Liver (tissue), 3 donors: ENCODE measurements at regions not wholly inside any gene's neighbourhood (a gene's known extent, or its start where the extent isn't known, plus 50 kb on each side); places are given as distances from the start of the nearest gene placed in this dataset.

Experiments used
- EGR1 ChIP-seq, 2 donors: IDR thresholded peaks; 2 replicates each; pipeline ENCODE4 v1.6.1; 2016 to 2018; ENCODE audit warnings: antibody characterized with exemption in 2 of 2, low read depth in 2 of 2
- JUND ChIP-seq, 2 donors: IDR thresholded peaks; 2 replicates each; pipeline ENCODE4 v1.6.1; 2016; ENCODE audit warnings: antibody characterized with exemption in 2 of 2
- RXRA ChIP-seq, 2 donors: IDR thresholded peaks; 2 replicates each; pipeline ENCODE4 v1.6.1; 2017 to 2018; ENCODE audit warnings: antibody characterized with exemption in 2 of 2, mild to moderate bottlenecking in 1 of 2
- TAF1 ChIP-seq: conservative IDR thresholded peaks from 2 replicates; pipeline ENCODE4 v1.6.1; 2016; ENCODE audit warnings: antibody characterized with exemption, mild to moderate bottlenecking
- YY1 ChIP-seq: IDR thresholded peaks from 2 replicates; pipeline ENCODE4 v1.6.1; 2016; ENCODE audit warnings: antibody characterized with exemption, mild to moderate bottlenecking
- TF ChIP-seq, protein P1 (sequence below): fragments of 150-350 bp; IDR thresholded peaks from 2 replicates; pipeline ENCODE4 v1.5.1; 2017; ENCODE audit warnings: improper control_type of control experiment, low read depth, low read length; ENCODE audit not compliant: missing input control
- TF ChIP-seq, protein P2 (sequence below): IDR thresholded peaks from 2 replicates; pipeline ENCODE4 v1.6.1; 2016; ENCODE audit warnings: antibody characterized with exemption, mild to moderate bottlenecking
- donor health status: healthy.
- donor health status: healthy.

DNA sequence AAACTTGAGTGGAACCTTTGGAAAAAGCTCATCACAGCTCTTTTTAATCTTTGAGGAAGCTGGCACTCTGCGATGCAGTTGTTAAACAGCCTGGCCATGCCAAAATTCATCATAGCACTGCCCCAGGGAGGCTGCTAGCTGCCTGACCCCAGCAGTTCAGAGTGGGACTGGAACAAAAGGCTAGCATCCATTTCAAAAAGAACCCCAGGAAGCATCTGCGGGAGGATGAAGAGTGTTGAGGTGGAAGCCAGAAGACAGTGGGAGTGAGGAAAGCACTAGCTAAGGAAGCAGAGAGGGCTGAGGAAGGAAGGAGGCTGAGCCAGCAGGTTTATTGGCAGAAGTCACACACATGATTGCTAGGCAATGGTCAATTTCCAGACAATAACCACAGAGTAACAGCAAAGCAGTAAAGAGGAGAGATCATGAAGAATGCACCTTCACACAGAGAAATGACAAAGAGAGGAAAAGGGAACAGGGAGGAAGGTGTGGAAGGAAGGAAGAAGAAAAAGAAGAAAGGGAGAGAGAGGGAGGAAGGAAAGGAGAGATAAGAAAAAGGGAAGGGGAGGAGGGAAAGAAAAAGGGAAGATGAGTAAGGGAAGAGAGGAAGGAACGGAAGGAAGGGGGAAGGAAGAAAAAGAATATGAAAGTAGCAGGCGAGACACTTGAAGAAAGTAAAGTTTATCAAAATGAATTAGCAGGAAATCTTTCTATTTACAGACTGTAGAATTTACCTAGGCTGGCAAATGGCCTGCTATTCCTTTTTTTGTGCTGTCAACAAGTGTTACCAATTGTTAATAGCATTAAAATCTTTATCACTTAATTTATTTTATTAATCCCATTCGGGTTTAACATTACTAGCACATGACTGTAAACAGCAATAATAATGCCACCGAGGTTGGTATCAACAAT lies 270.0 kb upstream of the PSMD7 start:
- TF ChIP-seq EGR1 (IDR thresholded peaks at IDR 0.05; ENCODE audit: low read depth in 2 of 2) (no peak), YY1 (no peak), TAF1 (no peak), RXRA (IDR thresholded peaks at IDR 0.05) (no peak), JUND (IDR thresholded peaks at IDR 0.05) (no peak)
- TF ChIP-seq, protein P1, sequence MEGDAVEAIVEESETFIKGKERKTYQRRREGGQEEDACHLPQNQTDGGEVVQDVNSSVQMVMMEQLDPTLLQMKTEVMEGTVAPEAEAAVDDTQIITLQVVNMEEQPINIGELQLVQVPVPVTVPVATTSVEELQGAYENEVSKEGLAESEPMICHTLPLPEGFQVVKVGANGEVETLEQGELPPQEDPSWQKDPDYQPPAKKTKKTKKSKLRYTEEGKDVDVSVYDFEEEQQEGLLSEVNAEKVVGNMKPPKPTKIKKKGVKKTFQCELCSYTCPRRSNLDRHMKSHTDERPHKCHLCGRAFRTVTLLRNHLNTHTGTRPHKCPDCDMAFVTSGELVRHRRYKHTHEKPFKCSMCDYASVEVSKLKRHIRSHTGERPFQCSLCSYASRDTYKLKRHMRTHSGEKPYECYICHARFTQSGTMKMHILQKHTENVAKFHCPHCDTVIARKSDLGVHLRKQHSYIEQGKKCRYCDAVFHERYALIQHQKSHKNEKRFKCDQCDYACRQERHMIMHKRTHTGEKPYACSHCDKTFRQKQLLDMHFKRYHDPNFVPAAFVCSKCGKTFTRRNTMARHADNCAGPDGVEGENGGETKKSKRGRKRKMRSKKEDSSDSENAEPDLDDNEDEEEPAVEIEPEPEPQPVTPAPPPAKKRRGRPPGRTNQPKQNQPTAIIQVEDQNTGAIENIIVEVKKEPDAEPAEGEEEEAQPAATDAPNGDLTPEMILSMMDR = no peak
- TF ChIP-seq, protein P2, sequence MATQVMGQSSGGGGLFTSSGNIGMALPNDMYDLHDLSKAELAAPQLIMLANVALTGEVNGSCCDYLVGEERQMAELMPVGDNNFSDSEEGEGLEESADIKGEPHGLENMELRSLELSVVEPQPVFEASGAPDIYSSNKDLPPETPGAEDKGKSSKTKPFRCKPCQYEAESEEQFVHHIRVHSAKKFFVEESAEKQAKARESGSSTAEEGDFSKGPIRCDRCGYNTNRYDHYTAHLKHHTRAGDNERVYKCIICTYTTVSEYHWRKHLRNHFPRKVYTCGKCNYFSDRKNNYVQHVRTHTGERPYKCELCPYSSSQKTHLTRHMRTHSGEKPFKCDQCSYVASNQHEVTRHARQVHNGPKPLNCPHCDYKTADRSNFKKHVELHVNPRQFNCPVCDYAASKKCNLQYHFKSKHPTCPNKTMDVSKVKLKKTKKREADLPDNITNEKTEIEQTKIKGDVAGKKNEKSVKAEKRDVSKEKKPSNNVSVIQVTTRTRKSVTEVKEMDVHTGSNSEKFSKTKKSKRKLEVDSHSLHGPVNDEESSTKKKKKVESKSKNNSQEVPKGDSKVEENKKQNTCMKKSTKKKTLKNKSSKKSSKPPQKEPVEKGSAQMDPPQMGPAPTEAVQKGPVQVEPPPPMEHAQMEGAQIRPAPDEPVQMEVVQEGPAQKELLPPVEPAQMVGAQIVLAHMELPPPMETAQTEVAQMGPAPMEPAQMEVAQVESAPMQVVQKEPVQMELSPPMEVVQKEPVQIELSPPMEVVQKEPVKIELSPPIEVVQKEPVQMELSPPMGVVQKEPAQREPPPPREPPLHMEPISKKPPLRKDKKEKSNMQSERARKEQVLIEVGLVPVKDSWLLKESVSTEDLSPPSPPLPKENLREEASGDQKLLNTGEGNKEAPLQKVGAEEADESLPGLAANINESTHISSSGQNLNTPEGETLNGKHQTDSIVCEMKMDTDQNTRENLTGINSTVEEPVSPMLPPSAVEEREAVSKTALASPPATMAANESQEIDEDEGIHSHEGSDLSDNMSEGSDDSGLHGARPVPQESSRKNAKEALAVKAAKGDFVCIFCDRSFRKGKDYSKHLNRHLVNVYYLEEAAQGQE = no peak
